A549 (cell line): ENCODE measurements at regions not wholly inside any gene's neighbourhood (a gene's known extent, or its start where the extent isn't known, plus 50 kb on each side); places are given as distances from the start of the nearest gene placed in this dataset.

Source experiments
- ATAC-seq, 2 experiments: fragments of 200-7000 bp in 1 of 2; fragments of >200 bp in 1 of 2; cut with Nextera tagmentation in 1 of 2; cut with Tn5 transposase in 1 of 2; 3 replicates each; pipeline versions ENCODE4 v1.8.0 to v1.9.1; 2018 to 2020; ENCODE audit warnings: mild to moderate bottlenecking in 1 of 2, moderate library complexity in 1 of 2
- CTCF ChIA-PET: fragments of 300-600 bp; sonication (Branson Sonifier 250); formaldehyde crosslinking; extraction: SDS; loops from one replicate; lab custom pipeline; 2021; ENCODE audit warnings: antibody characterized with exemption, inconsistent platforms; lab: Yijun Ruan, JAX
- POLR2A ChIA-PET: fragments of 350-600 bp; formaldehyde crosslinking; extraction: SDS; loops from one replicate; lab custom pipeline; 2021; ENCODE audit warnings: antibody characterized with exemption, inconsistent platforms; lab: Yijun Ruan, JAX
- DNase-seq, 2 experiments: peaks; one replicate each; pipeline versions ENCODE4 v3.0.0 to v3.0.0-alpha.2; 2011 to 2016; ENCODE audit warnings: low read depth in 1 of 2, low spot score in 1 of 2
- FAIRE-seq: peaks from 2 replicates; lab custom pipeline; 2011; peaks lifted over from hg19 to GRCh38; lab: Jason Lieb, UNC
- H3K27ac ChIP-seq, 2 experiments: fragments of >200 bp; sonication (Bioruptor Twin); formaldehyde crosslinking; 3 replicates each; pipeline ENCODE4 v1.5.1; 2016 to 2017
- H3K4me1 ChIP-seq: fragments of >200 bp; sonication (Bioruptor Twin); formaldehyde crosslinking; 3 replicates; pipeline ENCODE4 v1.6.1; 2016
- H3K4me2 ChIP-seq: fragments of >200 bp; sonication (Bioruptor Twin); formaldehyde crosslinking; 3 replicates; pipeline ENCODE4 v1.6.1; 2016
- H3K4me3 ChIP-seq: fragments of >200 bp; sonication (Bioruptor Twin); formaldehyde crosslinking; 3 replicates; pipeline ENCODE4 v1.5.1; 2016
- H3K9me3 ChIP-seq: fragments of >200 bp; sonication (Bioruptor Twin); formaldehyde crosslinking; 3 replicates; pipeline ENCODE4 v1.6.1; 2016
- CBX8 ChIP-seq: fragments of 200-600 bp; sonication (generic); IDR thresholded peaks from 2 replicates; pipeline ENCODE4 v1.6.1; 2016
- CHD2 ChIP-seq: fragments of 150-350 bp; IDR thresholded peaks from 2 replicates; pipeline ENCODE4 v1.6.1; 2014; ENCODE audit warnings: low read length; ENCODE audit not compliant: partially characterized antibody
- EHF ChIP-seq: fragments of 250-450 bp; sonication (Bioruptor Pico); IDR thresholded peaks from 2 replicates; pipeline ENCODE4 v1.5.0; 2020; ENCODE audit warnings: mild to moderate bottlenecking
- EHMT2 ChIP-seq: fragments of 200-600 bp; sonication (generic); IDR thresholded peaks from 2 replicates; pipeline ENCODE4 v1.6.1; 2016; ENCODE audit warnings: antibody characterized with exemption, low read depth, mild to moderate bottlenecking, moderate library complexity
- ELK1 ChIP-seq: fragments of 150-350 bp; IDR thresholded peaks from 2 replicates; pipeline ENCODE4 v1.6.1; 2014; ENCODE audit warnings: low read depth, mild to moderate bottlenecking, low read length
- EP300 ChIP-seq, 2 experiments: fragments of >200 bp; sonication (Bioruptor Twin); formaldehyde crosslinking; IDR thresholded peaks; 2 replicates in 1 of 2; 3 replicates in 1 of 2; pipeline ENCODE4 v1.6.1; 2016 to 2017
- FOXS1 ChIP-seq: fragments of 250-450 bp; sonication (Bioruptor Pico); IDR thresholded peaks from 2 replicates; pipeline ENCODE4 v1.5.0; 2020; ENCODE audit warnings: mild to moderate bottlenecking, moderate library complexity
- GATA3 ChIP-seq: IDR thresholded peaks from 2 replicates; pipeline ENCODE4 v1.6.1; 2012; ENCODE audit warnings: borderline replicate concordance
- HOXB13 ChIP-seq: fragments of 250-450 bp; sonication (Bioruptor Pico); IDR thresholded peaks from 2 replicates; pipeline ENCODE4 v1.5.0; 2020; ENCODE audit warnings: low read depth, mild to moderate bottlenecking, moderate library complexity
- HOXB5 ChIP-seq: fragments of 250-450 bp; sonication (Bioruptor Pico); IDR thresholded peaks from 2 replicates; pipeline ENCODE4 v1.5.0; 2020; ENCODE audit warnings: mild to moderate bottlenecking, moderate library complexity
- JUNB ChIP-seq: fragments of >200 bp; sonication (Bioruptor Twin); formaldehyde crosslinking; IDR thresholded peaks from 2 replicates; pipeline ENCODE4 v1.6.1; 2016
- KDM1A ChIP-seq: fragments of 200-600 bp; sonication (generic); IDR thresholded peaks from 2 replicates; pipeline ENCODE4 v1.6.1; 2016; ENCODE audit warnings: low read depth, mild to moderate bottlenecking
- KDM5A ChIP-seq: fragments of 200-600 bp; sonication (generic); IDR thresholded peaks from 2 replicates; pipeline ENCODE4 v1.6.1; 2016; ENCODE audit warnings: antibody characterized with exemption, mild to moderate bottlenecking
- NFE2L2 ChIP-seq: fragments of 150-350 bp; conservative IDR thresholded peaks from 2 replicates; pipeline ENCODE4 v1.6.1; 2014; ENCODE audit warnings: low read length
- NPAS2 ChIP-seq: fragments of 250-450 bp; sonication (Bioruptor Pico); IDR thresholded peaks from 2 replicates; pipeline ENCODE4 v1.8.0; 2022; ENCODE audit warnings: mild to moderate bottlenecking, moderate library complexity, borderline replicate concordance
- NR3C1 ChIP-seq: fragments of >200 bp; sonication (Bioruptor Twin); formaldehyde crosslinking; IDR thresholded peaks from 3 replicates; pipeline ENCODE4 v1.6.1; 2017
- POLR2A ChIP-seq: IDR thresholded peaks from 2 replicates; pipeline ENCODE4 v1.6.1; 2012; ENCODE audit warnings: mild to moderate bottlenecking, low read length
- POLR2AphosphoS2 ChIP-seq: conservative IDR thresholded peaks from 2 replicates; pipeline ENCODE4 v1.6.1; 2012; ENCODE audit warnings: low read length, improper control_type of control experiment, inconsistent platforms
- RARB ChIP-seq: fragments of 250-450 bp; sonication (Bioruptor Pico); IDR thresholded peaks from 2 replicates; pipeline ENCODE4 v1.8.0; 2021; ENCODE audit warnings: mild to moderate bottlenecking, moderate library complexity
- RCOR1 ChIP-seq: fragments of 150-350 bp; IDR thresholded peaks from 2 replicates; pipeline ENCODE4 v1.6.1; 2014; ENCODE audit warnings: antibody characterized with exemption, low read length, low read depth
- SMC3 ChIP-seq: fragments of >200 bp; sonication (Bioruptor Twin); formaldehyde crosslinking; IDR thresholded peaks from 3 replicates; pipeline ENCODE4 v1.6.1; 2018; ENCODE audit warnings: inconsistent platforms
- SREBF2 ChIP-seq: fragments of 450-650 bp; IDR thresholded peaks from 2 replicates; pipeline ENCODE4 v1.6.1; 2014; ENCODE audit warnings: mild to moderate bottlenecking, moderate library complexity
- ZFP36 ChIP-seq: fragments of 450-650 bp; IDR thresholded peaks from 2 replicates; pipeline ENCODE4 v1.6.1; 2014; ENCODE audit warnings: borderline replicate concordance; ENCODE audit not compliant: partially characterized antibody
- WGBS: methylation state at CpG from one replicate; pipeline ENCODE4 v1.1.6; 2017; ENCODE audit errors: missing lambda C conversion rate; 5-methylcytosine and 5-hydroxymethylcytosine counted together
- TF ChIP-seq, protein P1 (sequence below): fragments of >200 bp; sonication (Bioruptor Twin); formaldehyde crosslinking; IDR thresholded peaks from 3 replicates; pipeline ENCODE4 v1.5.1; 2016
- TF ChIP-seq, protein P2 (sequence below): fragments of >200 bp; sonication (Bioruptor Twin); formaldehyde crosslinking; IDR thresholded peaks from 2 replicates; pipeline ENCODE4 v1.6.1; 2016
- TF ChIP-seq, protein P3 (sequence below): IDR thresholded peaks from 2 replicates; pipeline ENCODE4 v1.6.1; 2012
- TF ChIP-seq, protein P4 (sequence below): fragments of 250-450 bp; sonication (Bioruptor Pico); IDR thresholded peaks from 2 replicates; pipeline ENCODE4 v1.5.0; 2020; ENCODE audit warnings: low read depth, mild to moderate bottlenecking, moderate library complexity

DNA sequence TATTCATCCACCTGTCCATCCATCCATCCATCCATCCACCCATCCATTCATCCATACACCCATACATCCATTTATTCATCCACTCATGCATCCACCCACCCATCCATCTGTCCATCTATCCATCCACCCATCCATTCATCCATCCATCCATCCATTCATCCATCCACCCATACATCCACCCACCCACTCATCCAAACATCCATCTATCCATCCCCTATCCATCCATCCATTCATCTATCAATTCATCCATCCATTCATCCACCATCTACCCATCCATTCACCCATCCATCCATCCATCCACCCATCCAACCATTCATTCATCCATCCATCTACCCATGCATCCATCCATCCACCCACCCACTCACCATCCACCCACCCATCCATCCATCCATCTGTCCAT lies 142.6 kb upstream of the SFSWAP start:
- no peaks in the 10 kb centered on the region for H3K9me3 ChIP-seq
- ChIA-PET CTCF (interaction anchor here (1.1 kb wide), 1 partner anchor 464 kb away, joined by 3 read pairs; no protein-coding TSS in a partner anchor), POLR2A (no interaction called here)
- no peak overlapping the region for H3K27ac ChIP-seq
- no peak overlapping the region for H3K4me2 ChIP-seq
- H3K4me1 ChIP-seq = no peaks in the 10 kb centered on the region
- TF ChIP-seq RARB (CRISPR knock-in tag) (no peak), GATA3 (no peak), HOXB5 (CRISPR knock-in tag) (no peak), NR3C1 (no peak), JUNB (no peak), SMC3 (no peak)
- DNase-seq (no peak), FAIRE-seq (no peak), ATAC-seq (no peak)
- no peak overlapping the region for H3K4me3 ChIP-seq

GRCh38 chr12:131570596-131570995 lies 140.3 kb upstream of the SFSWAP start:
- ATAC-seq (no peak), DNase-seq (no peak), FAIRE-seq (no peak)
- WGBS = 39% methylated on average over 8 of the region's 8 CpGs
- Histone ChIP-seq H3K4me3 (no peak overlapping the region), H3K27ac (no peak overlapping the region), H3K4me2 (no peak overlapping the region), H3K9me3 (no peaks in the 10 kb centered on the region), H3K4me1 (no peaks in the 10 kb centered on the region)
- POLR2A ChIA-PET = no interaction called here
- CTCF ChIA-PET = interaction anchor here (0.8 kb wide), 1 partner anchor 29 kb away, joined by 3 read pairs; no protein-coding TSS in a partner anchor
- TF ChIP-seq ZFP36 (no peak), CHD2 (no peak), KDM5A (no peak), POLR2A (no peak), NR3C1 (no peak), HOXB13 (CRISPR knock-in tag) (no peak), CBX8 (no peak), RCOR1 (no peak), SREBF2 (no peak)
- TF ChIP-seq, protein P1, sequence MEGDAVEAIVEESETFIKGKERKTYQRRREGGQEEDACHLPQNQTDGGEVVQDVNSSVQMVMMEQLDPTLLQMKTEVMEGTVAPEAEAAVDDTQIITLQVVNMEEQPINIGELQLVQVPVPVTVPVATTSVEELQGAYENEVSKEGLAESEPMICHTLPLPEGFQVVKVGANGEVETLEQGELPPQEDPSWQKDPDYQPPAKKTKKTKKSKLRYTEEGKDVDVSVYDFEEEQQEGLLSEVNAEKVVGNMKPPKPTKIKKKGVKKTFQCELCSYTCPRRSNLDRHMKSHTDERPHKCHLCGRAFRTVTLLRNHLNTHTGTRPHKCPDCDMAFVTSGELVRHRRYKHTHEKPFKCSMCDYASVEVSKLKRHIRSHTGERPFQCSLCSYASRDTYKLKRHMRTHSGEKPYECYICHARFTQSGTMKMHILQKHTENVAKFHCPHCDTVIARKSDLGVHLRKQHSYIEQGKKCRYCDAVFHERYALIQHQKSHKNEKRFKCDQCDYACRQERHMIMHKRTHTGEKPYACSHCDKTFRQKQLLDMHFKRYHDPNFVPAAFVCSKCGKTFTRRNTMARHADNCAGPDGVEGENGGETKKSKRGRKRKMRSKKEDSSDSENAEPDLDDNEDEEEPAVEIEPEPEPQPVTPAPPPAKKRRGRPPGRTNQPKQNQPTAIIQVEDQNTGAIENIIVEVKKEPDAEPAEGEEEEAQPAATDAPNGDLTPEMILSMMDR = no peak
- TF ChIP-seq, protein P2, sequence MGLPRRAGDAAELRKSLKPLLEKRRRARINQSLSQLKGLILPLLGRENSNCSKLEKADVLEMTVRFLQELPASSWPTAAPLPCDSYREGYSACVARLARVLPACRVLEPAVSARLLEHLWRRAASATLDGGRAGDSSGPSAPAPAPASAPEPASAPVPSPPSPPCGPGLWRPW = no peak
- TF ChIP-seq, protein P3, sequence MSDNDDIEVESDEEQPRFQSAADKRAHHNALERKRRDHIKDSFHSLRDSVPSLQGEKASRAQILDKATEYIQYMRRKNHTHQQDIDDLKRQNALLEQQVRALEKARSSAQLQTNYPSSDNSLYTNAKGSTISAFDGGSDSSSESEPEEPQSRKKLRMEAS = no peak

DNA sequence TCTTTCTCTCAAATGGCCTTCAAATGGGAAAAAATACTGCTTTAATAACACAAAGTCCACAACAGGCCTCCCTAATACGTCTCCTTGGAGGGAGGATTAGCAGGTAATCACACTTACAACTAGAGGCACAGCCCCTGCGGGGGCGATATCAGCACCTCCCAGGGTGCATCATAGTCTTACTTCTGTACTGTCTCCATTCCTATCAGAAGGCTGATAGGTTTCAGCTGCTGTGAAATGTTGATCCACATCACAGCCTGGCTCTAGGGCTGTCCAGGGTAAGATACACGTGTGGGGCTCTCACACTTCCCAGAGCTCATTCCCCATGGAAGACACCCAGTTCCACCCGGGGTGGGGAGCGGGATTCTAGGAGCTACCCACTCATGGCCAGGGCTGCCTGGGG lies 139.1 kb upstream of the SFSWAP start:
- no peak overlapping the region for H3K4me3 ChIP-seq
- DNase-seq (no peak), FAIRE-seq (no peak), ATAC-seq (no peak)
- CTCF ChIA-PET = no interaction called here
- 21% methylated on average over 6 of the region's 6 CpGs for WGBS
- H3K4me2 ChIP-seq = no peak overlapping the region
- no peak overlapping the region for H3K27ac ChIP-seq
- TF ChIP-seq KDM5A (no peak), CBX8 (no peak)
- no peaks in the 10 kb centered on the region for H3K4me1 ChIP-seq
- POLR2A ChIA-PET = no interaction called here
- H3K9me3 ChIP-seq = no peaks in the 10 kb centered on the region

- Histone ChIP-seq H3K4me2 (no peak overlapping the region), H3K9me3 (no peaks in the 10 kb centered on the region), H3K4me1 (no peaks in the 10 kb centered on the region), H3K4me3 (no peak overlapping the region), H3K27ac (no peak overlapping the region)
- TF ChIP-seq KDM1A (no peak), ZFP36 (no peak), POLR2AphosphoS2 (no peak), ELK1 (no peak), NR3C1 (no peak), EP300 (IDR thresholded peaks at IDR 0.05) (no peak), POLR2A (no peak), NFE2L2 (no peak), SREBF2 (no peak), RARB (CRISPR knock-in tag) (no peak), JUNB (no peak), EHF (CRISPR knock-in tag) (no peak), CBX8 (no peak), EHMT2 (no peak), FOXS1 (CRISPR knock-in tag) (no peak), NPAS2 (no peak), KDM5A (no peak), SMC3 (no peak)
- TF ChIP-seq, protein P3 = no peak
- TF ChIP-seq, protein P4, sequence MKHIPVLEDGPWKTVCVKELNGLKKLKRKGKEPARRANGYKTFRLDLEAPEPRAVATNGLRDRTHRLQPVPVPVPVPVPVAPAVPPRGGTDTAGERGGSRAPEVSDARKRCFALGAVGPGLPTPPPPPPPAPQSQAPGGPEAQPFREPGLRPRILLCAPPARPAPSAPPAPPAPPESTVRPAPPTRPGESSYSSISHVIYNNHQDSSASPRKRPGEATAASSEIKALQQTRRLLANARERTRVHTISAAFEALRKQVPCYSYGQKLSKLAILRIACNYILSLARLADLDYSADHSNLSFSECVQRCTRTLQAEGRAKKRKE (CRISPR knock-in tag) = no peak
- no peak for FAIRE-seq
- no peak for DNase-seq
- 0 out of 6 replicates have a peak, but pooled peaks of 1 of the 2 experiments have one; percentile 12 for ATAC-seq
- CTCF ChIA-PET = no interaction called here
- WGBS = 25% methylated on average over 15 of the region's 15 CpGs
- POLR2A ChIA-PET = no interaction called here
Measured at GRCh38 chr12:131572626-131573025, 138.3 kb upstream of the SFSWAP start.
